ENCODE measurements at regions not wholly inside any gene's neighbourhood (a gene's known extent, or its start where the extent isn't known, plus 50 kb on each side); places are given as distances from the start of the nearest gene placed in this dataset.
"Not testable (repeated sequence)": the region's sequence is repeated elsewhere in the genome, so short reads cannot be mapped to it uniquely, and the experiment has no call there.

GRCh38 chr4:1521821-1522361, 115.6 kb upstream of the NKX1-1 start:
- Histone ChIP-seq H3K4me2 (ENCODE audit: low read length) (no peak overlapping the region), H3K36me3 (ENCODE audit: insufficient read depth, low read length) (no peaks in the 10 kb centered on the region)

GRCh38 chr4:1520795-1521576, 114.7 kb upstream of the NKX1-1 start:
- H3K9me3 Mint-ChIP-seq (ENCODE audit: unreplicated experiment); H3K27ac Mint-ChIP-seq (ENCODE audit: unreplicated experiment); H3K4me1 Mint-ChIP-seq (ENCODE audit: low read depth, unreplicated experiment); H3K36me3 ChIP-seq (ENCODE audit: insufficient read depth, low read length); H3K9me3 ChIP-seq (ENCODE audit: insufficient read depth, low read depth, low read length); FAIRE-seq; H3K4me3 ChIP-seq (ENCODE audit: insufficient read depth, low read depth, low read length); H3K36me3 Mint-ChIP-seq (ENCODE audit: low read depth, unreplicated experiment); H3K4me3 Mint-ChIP-seq (ENCODE audit: unreplicated experiment); H3K27ac ChIP-seq (ENCODE audit: low read depth, low read length); DNase-seq (ENCODE audit: low read depth); H3K4me1 ChIP-seq (ENCODE audit: insufficient read depth, low read length); H3K79me2 ChIP-seq (ENCODE audit: insufficient read depth, low read length); H2AFZ ChIP-seq (ENCODE audit: low read depth, low read length); H3K9ac ChIP-seq (ENCODE audit: low read length); H4K20me1 ChIP-seq (ENCODE audit: insufficient read depth, low read length): not testable (repeated sequence)
- H3K27me3 Mint-ChIP-seq (ENCODE audit: low read depth, unreplicated experiment), result peaks cover 68% of the 10 kb centered on the region
- H3K4me2 ChIP-seq (ENCODE audit: low read length), result peak overlapping the region; percentile 55
- H3K27me3 ChIP-seq (ENCODE audit: insufficient read depth, low read length), result peaks cover 29% of the 10 kb centered on the region
- peak; percentile 74 for TF ChIP-seq EZH2 (IDR thresholded peaks at IDR 0.05; ENCODE audit: insufficient read depth, low read length)

More at GRCh38 chr4:1521821-1522361, 115.6 kb upstream of the NKX1-1 start:
- H4K20me1 ChIP-seq (ENCODE audit: insufficient read depth, low read length), result no peaks in the 10 kb centered on the region
- TF ChIP-seq CTCF (IDR thresholded peaks at IDR 0.05; ENCODE audit: insufficient read depth, low read depth, low read length), result no peak
- FAIRE-seq (no peak), DNase-seq (ENCODE audit: low read depth) (no peak)
- H3K9ac ChIP-seq (ENCODE audit: low read length), result no peak overlapping the region
- peaks cover 4% of the 10 kb centered on the region for H3K36me3 Mint-ChIP-seq (ENCODE audit: low read depth, unreplicated experiment)
- no peak overlapping the region for H3K4me3 Mint-ChIP-seq (ENCODE audit: unreplicated experiment)
- no peaks in the 10 kb centered on the region for H3K9me3 Mint-ChIP-seq (ENCODE audit: unreplicated experiment)
- no peak overlapping the region for H3K27ac ChIP-seq (ENCODE audit: low read depth, low read length)
- no peaks in the 10 kb centered on the region for H3K4me1 ChIP-seq (ENCODE audit: insufficient read depth, low read length)
- no peak overlapping the region for H2AFZ ChIP-seq (ENCODE audit: low read depth, low read length)
- H3K27me3 ChIP-seq (ENCODE audit: insufficient read depth, low read length), result peaks cover 29% of the 10 kb centered on the region
- H3K4me3 ChIP-seq (ENCODE audit: insufficient read depth, low read depth, low read length), result no peak overlapping the region
- no peaks in the 10 kb centered on the region for H3K4me1 Mint-ChIP-seq (ENCODE audit: low read depth, unreplicated experiment)
- H3K27ac Mint-ChIP-seq (ENCODE audit: unreplicated experiment), result no peak overlapping the region
- no peaks in the 10 kb centered on the region for H3K9me3 ChIP-seq (ENCODE audit: insufficient read depth, low read depth, low read length)
- no peaks in the 10 kb centered on the region for H3K79me2 ChIP-seq (ENCODE audit: insufficient read depth, low read length)
- peaks cover 67% of the 10 kb centered on the region for H3K27me3 Mint-ChIP-seq (ENCODE audit: low read depth, unreplicated experiment)

- Mint-ChIP-seq H3K4me3 (ENCODE audit: unreplicated experiment) (no peak overlapping the region), H3K9me3 (ENCODE audit: unreplicated experiment) (no peaks in the 10 kb centered on the region), H3K27ac (ENCODE audit: unreplicated experiment) (no peak overlapping the region), H3K36me3 (ENCODE audit: low read depth, unreplicated experiment) (peaks cover 4% of the 10 kb centered on the region), H3K4me1 (ENCODE audit: low read depth, unreplicated experiment) (no peaks in the 10 kb centered on the region), H3K27me3 (ENCODE audit: low read depth, unreplicated experiment) (peaks cover 59% of the 10 kb centered on the region)
- no peak overlapping the region for H3K27ac ChIP-seq (ENCODE audit: low read depth, low read length)
- no peak overlapping the region for H3K9ac ChIP-seq (ENCODE audit: low read length)
- TF ChIP-seq CTCF (IDR thresholded peaks at IDR 0.05; ENCODE audit: insufficient read depth, low read depth, low read length), result no peak
- TF ChIP-seq EZH2 (IDR thresholded peaks at IDR 0.05; ENCODE audit: insufficient read depth, low read length), result no peak
- no peak overlapping the region for H3K4me2 ChIP-seq (ENCODE audit: low read length)
- no peak for DNase-seq (ENCODE audit: low read depth)
- H3K36me3 ChIP-seq (ENCODE audit: insufficient read depth, low read length), result no peaks in the 10 kb centered on the region
- H2AFZ ChIP-seq (ENCODE audit: low read depth, low read length), result no peak overlapping the region
- FAIRE-seq, result no peak
- H4K20me1 ChIP-seq (ENCODE audit: insufficient read depth, low read length), result no peaks in the 10 kb centered on the region
- H3K9me3 ChIP-seq (ENCODE audit: insufficient read depth, low read depth, low read length), result peaks cover 3% of the 10 kb centered on the region
- H3K27me3 ChIP-seq (ENCODE audit: insufficient read depth, low read length), result peaks cover 23% of the 10 kb centered on the region
- no peak overlapping the region for H3K4me3 ChIP-seq (ENCODE audit: insufficient read depth, low read depth, low read length)
- H3K79me2 ChIP-seq (ENCODE audit: insufficient read depth, low read length), result no peaks in the 10 kb centered on the region
- no peaks in the 10 kb centered on the region for H3K4me1 ChIP-seq (ENCODE audit: insufficient read depth, low read length)
These were observed 113.8 kb upstream of the NKX1-1 start for GRCh38 chr4:1519787-1520661.

Data from astrocyte (in vitro differentiated cells and primary cell).